Brain microvascular endothelial cell (primary cell): ENCODE measurements at regions not wholly inside any gene's neighbourhood (a gene's known extent, or its start where the extent isn't known, plus 50 kb on each side); places are given as distances from the start of the nearest gene placed in this dataset.

ENCODE experiments used
- DNase-seq: peaks from one replicate; pipeline ENCODE4 v3.0.0-alpha.2; 2020
- H3K27ac ChIP-seq: fragments of 250-450 bp; sonication (Bioruptor Pico); 2 replicates; pipeline ENCODE4 v1.5.1; 2020; ENCODE audit warnings: mild to moderate bottlenecking, moderate library complexity
- H3K27me3 ChIP-seq: fragments of 250-450 bp; sonication (Bioruptor Pico); replicated peaks from 2 replicates; pipeline ENCODE4 v1.5.1; 2020; ENCODE audit warnings: mild to moderate bottlenecking
- H3K36me3 ChIP-seq: fragments of 250-450 bp; sonication (Bioruptor Pico); replicated peaks from 2 replicates; pipeline ENCODE4 v1.5.1; 2020; ENCODE audit warnings: mild to moderate bottlenecking
- H3K4me3 ChIP-seq: 2 replicates; pipeline ENCODE4 v1.5.1; 2011; ENCODE audit warnings: low read depth, mild to moderate bottlenecking, control low read depth, low read length, moderate library complexity
- in situ Hi-C: cut with HindIII; loops from 2 replicates; pipeline ENCODE4 v1.10.0; 2017; ENCODE audit warnings: low sequenced_read_pairs, low pct_ligation_motif_present
- TF ChIP-seq, protein P1 (sequence below): IDR thresholded peaks from 2 replicates; pipeline ENCODE4 v1.5.1; 2011; ENCODE audit warnings: low read depth, mild to moderate bottlenecking, moderate library complexity, low read length, control low read depth, inconsistent platforms; ENCODE audit errors: missing control alignments

DNA sequence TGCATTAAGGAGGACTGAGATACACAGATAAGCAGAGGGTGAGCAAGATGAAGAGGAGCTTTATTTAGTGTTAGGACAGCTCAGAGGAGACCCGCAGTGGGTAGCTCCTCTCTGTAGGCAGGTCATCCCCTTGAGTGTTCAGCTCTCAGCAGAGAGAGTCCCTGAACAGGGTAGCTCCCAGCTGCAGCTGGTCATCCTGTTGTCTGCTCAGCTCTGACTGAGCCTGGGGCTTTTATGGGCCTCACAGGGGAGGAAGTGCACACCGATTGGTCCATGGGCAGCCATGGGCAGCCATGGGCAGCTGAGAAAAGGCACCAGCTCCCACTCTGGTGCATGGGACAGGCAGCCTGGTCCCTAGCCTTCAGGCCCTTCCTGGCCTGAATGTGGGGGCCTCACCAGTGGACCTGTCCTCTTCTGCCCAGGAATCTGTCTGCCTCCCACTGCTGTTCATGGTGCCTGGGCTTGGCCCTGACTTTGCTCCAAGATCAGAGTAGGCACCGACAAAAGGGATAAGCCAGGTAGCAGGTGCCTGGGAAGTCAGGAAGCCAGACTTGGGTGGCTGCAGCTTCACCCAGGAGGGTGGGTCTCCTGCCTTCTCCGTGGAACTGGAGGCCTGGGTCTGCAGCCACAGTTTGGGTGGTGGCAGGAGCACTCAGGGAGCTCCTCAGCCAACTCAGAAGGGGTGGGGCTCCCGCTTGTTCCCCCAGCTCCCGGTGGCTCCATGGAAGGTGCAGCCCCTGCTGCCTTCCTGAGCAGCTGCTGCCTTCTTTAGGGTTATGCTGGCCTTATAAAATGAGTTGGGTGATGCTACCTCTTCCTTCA, 54.7 kb downstream of the MYEOV start:
- no peak overlapping the region for H3K27ac ChIP-seq

DNA sequence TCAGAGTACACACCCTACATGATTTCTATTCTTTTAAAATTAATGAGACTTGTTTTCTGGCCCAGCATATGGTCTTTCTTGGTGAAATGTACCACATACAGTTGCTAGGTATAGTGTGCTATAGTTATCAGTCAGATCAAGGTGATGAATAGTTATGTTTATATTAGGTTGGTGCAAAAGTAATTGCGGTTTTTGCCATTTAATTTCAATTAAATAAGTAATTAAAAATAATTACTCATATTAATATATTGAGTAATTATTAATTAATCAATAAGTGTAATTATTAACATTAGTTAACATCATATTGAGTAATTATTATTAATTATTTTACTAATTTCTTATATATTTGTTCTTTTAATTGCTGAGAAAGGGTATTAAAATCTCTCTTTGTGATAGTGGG, 56.1 kb downstream of the MYEOV start:
- H3K36me3 ChIP-seq = no peaks in the 10 kb centered on the region
- TF ChIP-seq, protein P1, sequence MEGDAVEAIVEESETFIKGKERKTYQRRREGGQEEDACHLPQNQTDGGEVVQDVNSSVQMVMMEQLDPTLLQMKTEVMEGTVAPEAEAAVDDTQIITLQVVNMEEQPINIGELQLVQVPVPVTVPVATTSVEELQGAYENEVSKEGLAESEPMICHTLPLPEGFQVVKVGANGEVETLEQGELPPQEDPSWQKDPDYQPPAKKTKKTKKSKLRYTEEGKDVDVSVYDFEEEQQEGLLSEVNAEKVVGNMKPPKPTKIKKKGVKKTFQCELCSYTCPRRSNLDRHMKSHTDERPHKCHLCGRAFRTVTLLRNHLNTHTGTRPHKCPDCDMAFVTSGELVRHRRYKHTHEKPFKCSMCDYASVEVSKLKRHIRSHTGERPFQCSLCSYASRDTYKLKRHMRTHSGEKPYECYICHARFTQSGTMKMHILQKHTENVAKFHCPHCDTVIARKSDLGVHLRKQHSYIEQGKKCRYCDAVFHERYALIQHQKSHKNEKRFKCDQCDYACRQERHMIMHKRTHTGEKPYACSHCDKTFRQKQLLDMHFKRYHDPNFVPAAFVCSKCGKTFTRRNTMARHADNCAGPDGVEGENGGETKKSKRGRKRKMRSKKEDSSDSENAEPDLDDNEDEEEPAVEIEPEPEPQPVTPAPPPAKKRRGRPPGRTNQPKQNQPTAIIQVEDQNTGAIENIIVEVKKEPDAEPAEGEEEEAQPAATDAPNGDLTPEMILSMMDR = no peak
- H3K27ac ChIP-seq = no peak overlapping the region
- in situ Hi-C loops = no loop called here
- DNase-seq = no peak
- H3K4me3 ChIP-seq = no peak overlapping the region
- no peaks in the 10 kb centered on the region for H3K27me3 ChIP-seq

More for the DNA sequence above, 54.7 kb downstream of the MYEOV start:
- no peak for DNase-seq
- in situ Hi-C loops = no loop called here
- Histone ChIP-seq H3K36me3 (no peaks in the 10 kb centered on the region), H3K4me3 (no peak overlapping the region), H3K27me3 (no peaks in the 10 kb centered on the region)
- TF ChIP-seq, protein P1 = no peak

DNA sequence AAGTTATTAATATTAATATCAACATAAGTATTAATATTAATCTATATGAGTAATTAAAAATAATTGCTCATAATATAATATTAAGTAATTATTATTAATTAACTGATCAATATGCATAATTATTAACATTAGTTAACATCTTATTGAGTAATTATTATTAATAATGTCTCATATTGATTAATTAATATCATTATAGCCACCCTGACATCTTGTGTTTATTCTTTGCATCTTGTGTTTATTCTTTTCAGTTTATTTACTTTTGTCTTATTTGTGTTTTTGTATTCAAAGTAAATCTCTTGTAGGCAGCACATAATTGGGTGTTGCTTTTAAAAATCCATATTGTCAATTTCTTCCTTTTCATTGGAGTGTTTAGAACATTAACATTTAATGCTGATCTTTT, 56.6 kb downstream of the MYEOV start:
- in situ Hi-C loops = no loop called here
- Histone ChIP-seq H3K36me3 (no peaks in the 10 kb centered on the region), H3K27me3 (no peaks in the 10 kb centered on the region), H3K27ac (peak overlapping the region; percentile 71), H3K4me3 (no peak overlapping the region)
- TF ChIP-seq, protein P1 = no peak
- no peak for DNase-seq

DNA sequence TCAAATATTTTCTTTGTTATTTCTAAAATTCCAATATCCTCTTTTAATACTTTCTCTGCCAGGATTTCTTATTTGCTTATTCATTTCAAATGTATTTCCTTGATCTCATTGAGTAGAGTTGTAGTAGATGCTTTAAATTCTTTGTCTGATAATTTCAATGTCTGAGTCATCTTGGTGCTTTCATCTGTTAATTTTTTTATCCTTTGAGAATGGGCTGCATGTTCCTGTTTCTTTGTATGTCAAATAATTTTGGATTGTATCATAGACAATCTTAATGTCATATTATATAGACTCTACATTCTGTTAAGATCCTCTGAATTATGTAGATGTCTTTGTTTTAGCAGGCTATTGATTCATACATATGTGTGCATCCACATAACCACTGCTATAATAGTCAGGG, 57.5 kb downstream of the MYEOV start:
- in situ Hi-C loops = no loop called here
- Histone ChIP-seq H3K27me3 (no peaks in the 10 kb centered on the region), H3K27ac (peak overlapping the region; percentile 72), H3K36me3 (no peaks in the 10 kb centered on the region), H3K4me3 (no peak overlapping the region)
- peak; percentile 13 for DNase-seq
- TF ChIP-seq, protein P1 = no peak

DNA sequence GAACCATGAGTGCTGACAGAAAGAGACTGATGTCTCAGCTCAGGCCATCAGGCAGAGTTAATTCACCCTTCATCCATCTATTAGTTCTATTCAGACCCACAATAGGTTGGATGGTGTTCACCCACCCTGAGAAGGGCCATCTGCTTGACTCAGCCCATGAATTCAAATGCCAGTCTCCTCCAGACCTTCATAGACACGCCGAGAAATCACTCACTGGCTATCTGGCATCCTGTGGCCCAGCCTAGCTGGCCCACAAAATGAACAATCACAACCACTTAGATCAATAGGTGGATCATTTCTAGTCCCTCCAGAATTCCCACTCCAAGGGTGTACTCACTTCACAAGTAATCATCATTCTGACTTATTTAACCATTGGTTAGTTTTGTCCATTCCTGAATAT, 58.2 kb downstream of the MYEOV start:
- TF ChIP-seq, protein P1 = no peak
- peak; percentile 9 for DNase-seq
- Histone ChIP-seq H3K27ac (peak overlapping the region; percentile 72), H3K4me3 (no peak overlapping the region), H3K36me3 (no peaks in the 10 kb centered on the region), H3K27me3 (no peaks in the 10 kb centered on the region)
- in situ Hi-C loops = no loop called here
